SK-N-SH (cell line): ENCODE measurements at regions not wholly inside any gene's neighbourhood (a gene's known extent, or its start where the extent isn't known, plus 50 kb on each side); places are given as distances from the start of the nearest gene placed in this dataset.
"Not testable (repeated sequence)": the region's sequence is repeated elsewhere in the genome, so short reads cannot be mapped to it uniquely, and the experiment has no call there.

Experiments
- CTCF ChIA-PET: fragments of 300-600, 350-600 bp; formaldehyde crosslinking; extraction: SDS; loops from one replicate; lab custom pipeline; 2021; lab: Yijun Ruan, JAX
- POLR2A ChIA-PET: fragments of 350-600 bp; sonication (Branson Sonifier 250); formaldehyde crosslinking; extraction: SDS; loops from one replicate; lab custom pipeline; 2020; ENCODE audit warnings: antibody characterized with exemption, inconsistent platforms; lab: Yijun Ruan, JAX
- DNase-seq: peaks from one replicate; pipeline ENCODE4 v3.0.0; 2012
- H2AFZ ChIP-seq: fragments of 200-600 bp; sonication (generic); 2 replicates; pipeline ENCODE4 v1.8.1; 2016; ENCODE audit warnings: antibody characterized with exemption, mild to moderate bottlenecking, low read depth
- H3F3A ChIP-seq: fragments of 200-600 bp; sonication (generic); replicated peaks from 2 replicates; pipeline ENCODE3; 2016; ENCODE audit warnings: antibody characterized with exemption, mild to moderate bottlenecking; ENCODE audit not compliant: insufficient read depth
- H3K27ac ChIP-seq, 2 experiments: fragments of 200-500 bp in 1 of 2; fragments of 200-600 bp in 1 of 2; sonication (Bioruptor generic) in 1 of 2; sonication (generic), shearing (Covaris generic) in 1 of 2; 2 replicates each; pipeline versions ENCODE4 v1.5.1 to v1.6.1; 2014 to 2016; ENCODE audit warnings: low read depth in 2 of 2, inconsistent platforms in 1 of 2, low read length in 1 of 2, mild to moderate bottlenecking in 1 of 2, mixed read lengths in 1 of 2
- H3K27me3 ChIP-seq: fragments of 200-600 bp; sonication (generic), shearing (Covaris generic); 2 replicates; pipeline ENCODE4 v1.6.1; 2016; ENCODE audit warnings: mixed run types; ENCODE audit not compliant: insufficient read depth
- H3K36me3 ChIP-seq, 2 experiments: fragments of 200-500 bp in 1 of 2; fragments of 200-600 bp in 1 of 2; sonication (Bioruptor generic) in 1 of 2; sonication (generic) in 1 of 2; replicated peaks in 1 of 2; 2 replicates each; pipeline versions ENCODE3 to v1.5.1; 2014 to 2016; ENCODE audit warnings: low read length in 1 of 2, mild to moderate bottlenecking in 1 of 2; ENCODE audit not compliant: insufficient read depth in 2 of 2, control insufficient read depth in 1 of 2
- H3K4me1 ChIP-seq, 2 experiments: fragments of 200-500 bp in 1 of 2; fragments of 200-600 bp in 1 of 2; sonication (Bioruptor generic) in 1 of 2; sonication (generic), shearing (Covaris generic) in 1 of 2; 2 replicates each; pipeline versions ENCODE4 v1.5.1 to v1.6.1; 2014 to 2016; ENCODE audit warnings: low read depth in 1 of 2, low read length in 1 of 2, mixed run types in 1 of 2; ENCODE audit not compliant: insufficient read depth in 2 of 2, control insufficient read depth in 1 of 2
- H3K4me2 ChIP-seq: fragments of 200-600 bp; sonication (generic), shearing (Covaris generic); 2 replicates; pipeline ENCODE4 v1.6.1; 2017; ENCODE audit warnings: mixed run types
- H3K4me3 ChIP-seq, 2 experiments: fragments of 200-500 bp in 1 of 2; fragments of 200-600 bp in 1 of 2; sonication (Bioruptor generic) in 1 of 2; sonication (generic), shearing (Covaris generic) in 1 of 2; 2 replicates each; pipeline versions ENCODE4 v1.5.1 to v1.8.1; 2014 to 2016; ENCODE audit warnings: low read depth in 2 of 2, inconsistent platforms in 1 of 2, low read length in 1 of 2, mild to moderate bottlenecking in 1 of 2, mixed read lengths in 1 of 2, moderate library complexity in 1 of 2
- H3K79me2 ChIP-seq: fragments of 200-600 bp; sonication (generic); 2 replicates; pipeline ENCODE4 v1.8.1; 2017; ENCODE audit warnings: mild to moderate bottlenecking; ENCODE audit not compliant: insufficient read depth
- H3K9ac ChIP-seq: fragments of 200-600 bp; sonication (generic); 2 replicates; pipeline ENCODE4 v1.6.1; 2017; ENCODE audit warnings: mixed run types
- H3K9me2 ChIP-seq: fragments of 200-600 bp; sonication (generic); 2 replicates; pipeline ENCODE4 v1.6.1; 2017; ENCODE audit warnings: mixed run types
- H3K9me3 ChIP-seq: fragments of 200-600 bp; sonication (generic); 2 replicates; pipeline ENCODE4 v1.6.1; 2017; ENCODE audit warnings: mixed run types, mild to moderate bottlenecking, moderate library complexity
- H4K20me1 ChIP-seq: fragments of 200-600 bp; sonication (generic); 2 replicates; pipeline ENCODE4 v1.6.1; 2017; ENCODE audit warnings: mild to moderate bottlenecking, mixed run types; ENCODE audit not compliant: insufficient read depth
- ELF1 ChIP-seq: IDR thresholded peaks from 2 replicates; pipeline ENCODE4 v1.4.0; 2012
- EP300 ChIP-seq, 2 experiments: IDR thresholded peaks; 2 replicates each; pipeline versions ENCODE4 v1.4.0 to v1.6.1; 2012; ENCODE audit warnings: borderline replicate concordance in 1 of 2, low read depth in 1 of 2, low read length in 1 of 2
- FOSL2 ChIP-seq: IDR thresholded peaks from 2 replicates; pipeline ENCODE4 v1.4.0; 2012; ENCODE audit warnings: low read depth, mild to moderate bottlenecking, moderate library complexity, borderline replicate concordance
- FOXJ3 ChIP-seq: sonication (generic); formaldehyde crosslinking; IDR thresholded peaks from 2 replicates; pipeline ENCODE4 v1.5.1; 2020; ENCODE audit warnings: mild to moderate bottlenecking, missing genetic modification reagents
- GABPA ChIP-seq: IDR thresholded peaks from 2 replicates; pipeline ENCODE4 v1.4.0; 2012; ENCODE audit warnings: low read depth, mild to moderate bottlenecking
- IRF3 ChIP-seq: fragments of 150-350 bp; IDR thresholded peaks from 2 replicates; pipeline ENCODE4 v1.6.1; 2016; ENCODE audit warnings: mild to moderate bottlenecking, low read depth, low read length
- MAX ChIP-seq: IDR thresholded peaks from 2 replicates; pipeline ENCODE4 v1.4.0; 2012; ENCODE audit warnings: low read depth
- MEF2A ChIP-seq: IDR thresholded peaks from 2 replicates; pipeline ENCODE4 v1.4.0; 2012; ENCODE audit warnings: low read depth, borderline replicate concordance
- MXI1 ChIP-seq: IDR thresholded peaks from 2 replicates; pipeline ENCODE4 v1.6.1; 2012; ENCODE audit warnings: mild to moderate bottlenecking, low read depth, low read length, improper control_type of control experiment
- RAD21 ChIP-seq: IDR thresholded peaks from 2 replicates; pipeline ENCODE4 v1.6.1; 2012; ENCODE audit warnings: mild to moderate bottlenecking, low read length
- RCOR1 ChIP-seq: fragments of 150-350 bp; IDR thresholded peaks from 2 replicates; pipeline ENCODE4 v1.6.1; 2017; ENCODE audit warnings: antibody characterized with exemption, low read length
- REST ChIP-seq: IDR thresholded peaks from 2 replicates; pipeline ENCODE4 v1.6.1; 2012; ENCODE audit warnings: mild to moderate bottlenecking, low read depth, low read length, moderate library complexity
- RFX5 ChIP-seq: IDR thresholded peaks from 2 replicates; pipeline ENCODE4 v1.6.1; 2012; ENCODE audit warnings: mild to moderate bottlenecking, improper control_type of control experiment, low read length
- RXRA ChIP-seq: IDR thresholded peaks from 2 replicates; pipeline ENCODE4 v1.4.0; 2012; ENCODE audit warnings: low read depth, mild to moderate bottlenecking, borderline replicate concordance
- SMC3 ChIP-seq: IDR thresholded peaks from 2 replicates; pipeline ENCODE4 v1.6.1; 2012; ENCODE audit warnings: low read depth, low read length, improper control_type of control experiment
- TAF1 ChIP-seq: IDR thresholded peaks from 2 replicates; pipeline ENCODE4 v1.6.1; 2012; ENCODE audit warnings: low read depth, mild to moderate bottlenecking, low read length, moderate library complexity, borderline replicate concordance
- USF1 ChIP-seq: IDR thresholded peaks from 2 replicates; pipeline ENCODE4 v1.4.0; 2012; ENCODE audit warnings: low read depth, borderline replicate concordance
- ZBTB33 ChIP-seq: IDR thresholded peaks from 2 replicates; pipeline ENCODE4 v1.4.0; 2012; ENCODE audit warnings: low read depth, borderline replicate concordance
- WGBS: methylation state at CpG from one replicate; pipeline ENCODE4 v1.1.6; 2017; ENCODE audit warnings: low lambda C conversion rate; 5-methylcytosine and 5-hydroxymethylcytosine counted together

- H3K79me2 ChIP-seq = no peaks in the 10 kb centered on the region
- H3K36me3 ChIP-seq = no peaks in the 10 kb centered on the region
- no peak overlapping the region for H2AFZ ChIP-seq
- H3K9ac ChIP-seq = no peak overlapping the region
- H3K9me3 ChIP-seq = no peaks in the 10 kb centered on the region
- H3K4me2 ChIP-seq = no peak overlapping the region
- 0% methylated on average over 1 of the region's 1 CpG for WGBS
- CTCF ChIA-PET = no interaction called here
- no peaks in the 10 kb centered on the region for H3F3A ChIP-seq
- no peaks in the 10 kb centered on the region for H4K20me1 ChIP-seq
- H3K4me3 ChIP-seq = no peak overlapping the region
- H3K4me1 ChIP-seq = no peaks in the 10 kb centered on the region
- no peak for TF ChIP-seq SMC3
- no peak for TF ChIP-seq ZBTB33
- no peak for TF ChIP-seq MEF2A
- no peak for TF ChIP-seq FOSL2
- no peak for TF ChIP-seq ELF1
- TF ChIP-seq FOXJ3 = no peak
- TF ChIP-seq USF1 = no peak
- no peak for TF ChIP-seq RXRA
- TF ChIP-seq REST = no peak
- TF ChIP-seq RAD21 = no peak
- no peak for TF ChIP-seq RFX5
- TF ChIP-seq IRF3 = no peak
- no peak for TF ChIP-seq GABPA
- TF ChIP-seq TAF1 = no peak
- no peak for TF ChIP-seq RCOR1
- no peak for TF ChIP-seq MXI1
- TF ChIP-seq EP300 (IDR thresholded peaks at IDR 0.05; ENCODE audit: borderline replicate concordance in 1 of 2, low read depth in 1 of 2, low read length in 1 of 2) = no peak
- no peak for TF ChIP-seq MAX
- TF ChIP-seq, all 33 proteins: peak for 0
- DNase-seq = no peak
- POLR2A ChIA-PET = no interaction called here
- no peaks in the 10 kb centered on the region for H3K27me3 ChIP-seq
- H3K27ac ChIP-seq = no peak overlapping the region
- H3K9me2 ChIP-seq = no peaks in the 10 kb centered on the region
These were observed 996.0 kb downstream of the PCDH9 start for GRCh38 chr13:66234159-66234558.

- H3K27ac ChIP-seq, H3K4me2 ChIP-seq, H3K4me3 ChIP-seq, DNase-seq, H3K9me2 ChIP-seq, POLR2A ChIA-PET, H3K4me1 ChIP-seq, H3K79me2 ChIP-seq, H3K27me3 ChIP-seq, H3K36me3 ChIP-seq, H2AFZ ChIP-seq, H3K9ac ChIP-seq, H3F3A ChIP-seq, H4K20me1 ChIP-seq, H3K9me3 ChIP-seq, CTCF ChIA-PET: not testable (repeated sequence)
- WGBS = 83% methylated on average over 6 of the region's 6 CpGs
These were observed 998.2 kb downstream of the PCDH9 start for GRCh38 chr13:66231958-66232357.
